Stimulated activated CD4-positive, alpha-beta T cell treated with anti-CD3 and anti-CD28 coated beads, TNF-alpha, amount 100 ng/mL, for 4 hours (primary cell): ENCODE measurements at regions not wholly inside any gene's neighbourhood (a gene's known extent, or its start where the extent isn't known, plus 50 kb on each side); places are given as distances from the start of the nearest gene placed in this dataset.
"Not testable (repeated sequence)": the region's sequence is repeated elsewhere in the genome, so short reads cannot be mapped to it uniquely, and the experiment has no call there.

Experiments used
- DNase-seq, 3 experiments: peaks; one replicate each; pipeline ENCODE4 v3.0.0-alpha.2; 2020; ENCODE audit warnings: low read depth in 3 of 3

- DNase-seq, result no peak
These were observed 178.2 kb downstream of the ENC1 start for GRCh38 chr5:74462356-74462755.

GRCh38 chr5:74461251-74461650 is 179.3 kb downstream of the ENC1 start:
- DNase-seq, result no peak

GRCh38 chr5:74460694-74461093 is 179.8 kb downstream of the ENC1 start:
- DNase-seq, result no peak

GRCh38 chr5:74459984-74460383 is 180.5 kb downstream of the ENC1 start:
- no peak for DNase-seq

GRCh38 chr5:74457876-74458275 is 182.7 kb downstream of the ENC1 start:
- DNase-seq, result no peak

- no peak for DNase-seq
These were observed 186.1 kb downstream of the ENC1 start for GRCh38 chr5:74454263-74455030.

- no peak for DNase-seq
These were observed 187.7 kb downstream of the ENC1 start for GRCh38 chr5:74452856-74453255.

- DNase-seq, result no peak
These were observed 190.4 kb downstream of the ENC1 start for GRCh38 chr5:74450095-74450494.

- no peak for DNase-seq
These were observed 193.7 kb downstream of the ENC1 start for GRCh38 chr5:74446725-74447241.

- no peak for DNase-seq
These were observed 198.1 kb downstream of the ENC1 start for GRCh38 chr5:74442466-74442865.

GRCh38 chr5:74441616-74442015 is 198.9 kb downstream of the ENC1 start:
- no peak for DNase-seq

- no peak for DNase-seq
These were observed 200.2 kb downstream of the ENC1 start for GRCh38 chr5:74440341-74440740.

- DNase-seq, result not testable (repeated sequence)
These were observed 202.7 kb downstream of the ENC1 start for GRCh38 chr5:74437870-74438269.

- no peak for DNase-seq
These were observed 206.4 kb downstream of the ENC1 start for GRCh38 chr5:74433896-74434829.

- DNase-seq, result no peak
These were observed 207.2 kb downstream of the ENC1 start for GRCh38 chr5:74433255-74433895.

GRCh38 chr5:74432721-74433120 is 207.8 kb downstream of the ENC1 start:
- DNase-seq, result no peak

GRCh38 chr5:74432216-74432615 is 208.3 kb downstream of the ENC1 start:
- no peak for DNase-seq

GRCh38 chr5:74431290-74431669 is 209.2 kb downstream of the ENC1 start:
- no peak for DNase-seq

GRCh38 chr5:74430631-74431289 is 209.8 kb downstream of the ENC1 start:
- no peak for DNase-seq

- no peak for DNase-seq
These were observed 211.0 kb downstream of the ENC1 start for GRCh38 chr5:74429495-74429894.

GRCh38 chr5:74428876-74429275 is 211.7 kb downstream of the ENC1 start:
- DNase-seq, result no peak

GRCh38 chr5:74428275-74428674 is 212.3 kb downstream of the ENC1 start:
- DNase-seq, result no peak
